ENCODE measurements at regions not wholly inside any gene's neighbourhood (a gene's known extent, or its start where the extent isn't known, plus 50 kb on each side); places are given as distances from the start of the nearest gene placed in this dataset.

GRCh38 chr7:94099679-94100078 lies 95.5 kb upstream of the BET1 start:
- Mint-ChIP-seq H3K36me3 (ENCODE audit: low read depth, unreplicated experiment) (peaks cover 2% of the 10 kb centered on the region), H3K27ac (ENCODE audit: unreplicated experiment) (no peak overlapping the region), H3K4me1 (ENCODE audit: unreplicated experiment) (peaks cover 4% of the 10 kb centered on the region), H3K27me3 (ENCODE audit: unreplicated experiment) (no peaks in the 10 kb centered on the region), H3K9me3 (ENCODE audit: unreplicated experiment) (no peaks in the 10 kb centered on the region), H3K4me3 (ENCODE audit: unreplicated experiment) (no peak overlapping the region)
- no peak for DNase-seq (ENCODE audit: low spot score)
- no peak for TF ChIP-seq CTCF (IDR thresholded peaks at IDR 0.05; ENCODE audit: unreplicated experiment)

DNA sequence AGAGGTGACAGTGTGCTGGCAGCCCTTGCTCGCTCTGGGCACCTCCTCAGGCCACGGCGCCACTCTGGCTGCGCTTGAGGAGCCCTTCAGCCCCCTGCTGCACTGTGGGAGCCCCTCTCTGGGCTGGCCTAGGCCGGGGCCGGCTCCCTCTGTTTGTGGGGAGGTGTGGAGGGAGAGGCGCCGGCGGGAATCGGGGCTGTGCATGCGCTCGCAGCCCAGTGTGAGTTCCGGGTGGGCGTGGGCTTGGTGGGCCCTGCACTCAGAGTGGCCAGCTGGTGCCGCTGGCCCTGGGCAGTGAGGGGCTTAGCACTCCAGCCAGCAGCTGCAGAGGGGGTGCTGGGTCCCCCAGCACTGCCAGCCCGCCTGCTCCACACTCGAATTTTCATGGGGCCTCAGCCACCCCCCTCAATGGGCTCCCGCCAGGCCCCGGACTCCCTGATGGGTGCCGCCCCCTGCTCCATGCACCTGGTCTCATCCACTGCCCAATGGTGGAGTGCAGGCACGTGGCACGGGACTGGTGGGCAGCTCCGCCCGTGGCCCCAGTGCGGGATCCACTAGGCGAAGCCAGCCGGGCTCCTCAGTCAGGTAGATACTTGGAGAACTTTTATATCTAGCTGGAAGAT lies 96.7 kb upstream of the BET1 start:
- DNase-seq (ENCODE audit: low spot score), result no peak
- Mint-ChIP-seq H3K27ac (ENCODE audit: unreplicated experiment) (no peak overlapping the region), H3K9me3 (ENCODE audit: unreplicated experiment) (no peaks in the 10 kb centered on the region), H3K27me3 (ENCODE audit: unreplicated experiment) (no peaks in the 10 kb centered on the region), H3K4me3 (ENCODE audit: unreplicated experiment) (no peak overlapping the region), H3K36me3 (ENCODE audit: low read depth, unreplicated experiment) (peaks cover 2% of the 10 kb centered on the region), H3K4me1 (ENCODE audit: unreplicated experiment) (peaks cover 4% of the 10 kb centered on the region)
- no peak for TF ChIP-seq CTCF (IDR thresholded peaks at IDR 0.05; ENCODE audit: unreplicated experiment)

DNA sequence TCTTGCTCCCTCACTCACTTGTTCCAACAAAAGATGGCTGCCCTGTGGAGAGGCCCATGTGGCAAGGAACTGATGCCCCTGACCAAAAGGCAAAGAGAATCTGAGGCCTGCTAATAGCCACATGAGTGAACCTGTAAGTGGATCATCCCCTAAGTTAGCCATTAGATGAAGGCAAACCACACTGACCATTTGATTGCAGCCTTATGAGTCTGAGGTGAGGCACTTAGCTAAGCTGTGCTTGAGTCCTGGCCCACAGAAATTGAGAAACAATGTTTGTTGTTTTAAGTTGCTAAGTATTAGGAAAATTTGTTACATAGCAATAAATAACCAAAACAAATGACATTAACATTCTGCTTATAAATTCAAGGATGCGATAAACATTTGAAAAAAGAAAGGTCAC lies 100.1 kb upstream of the BET1 start:
- Mint-ChIP-seq H3K27me3 (ENCODE audit: unreplicated experiment) (no peaks in the 10 kb centered on the region), H3K36me3 (ENCODE audit: low read depth, unreplicated experiment) (peaks cover 2% of the 10 kb centered on the region), H3K9me3 (ENCODE audit: unreplicated experiment) (no peaks in the 10 kb centered on the region), H3K4me3 (ENCODE audit: unreplicated experiment) (no peak overlapping the region), H3K27ac (ENCODE audit: unreplicated experiment) (no peak overlapping the region), H3K4me1 (ENCODE audit: unreplicated experiment) (peaks cover 3% of the 10 kb centered on the region)
- DNase-seq (ENCODE audit: low spot score), result no peak
- no peak for TF ChIP-seq CTCF (IDR thresholded peaks at IDR 0.05; ENCODE audit: unreplicated experiment)

GRCh38 chr7:94109556-94109955 lies 105.4 kb upstream of the BET1 start:
- Mint-ChIP-seq H3K4me1 (ENCODE audit: unreplicated experiment) (peaks cover 3% of the 10 kb centered on the region), H3K4me3 (ENCODE audit: unreplicated experiment) (no peak overlapping the region), H3K9me3 (ENCODE audit: unreplicated experiment) (no peaks in the 10 kb centered on the region), H3K36me3 (ENCODE audit: low read depth, unreplicated experiment) (no peaks in the 10 kb centered on the region), H3K27ac (ENCODE audit: unreplicated experiment) (no peak overlapping the region), H3K27me3 (ENCODE audit: unreplicated experiment) (no peaks in the 10 kb centered on the region)
- no peak for TF ChIP-seq CTCF (IDR thresholded peaks at IDR 0.05; ENCODE audit: unreplicated experiment)
- no peak for DNase-seq (ENCODE audit: low spot score)

DNA sequence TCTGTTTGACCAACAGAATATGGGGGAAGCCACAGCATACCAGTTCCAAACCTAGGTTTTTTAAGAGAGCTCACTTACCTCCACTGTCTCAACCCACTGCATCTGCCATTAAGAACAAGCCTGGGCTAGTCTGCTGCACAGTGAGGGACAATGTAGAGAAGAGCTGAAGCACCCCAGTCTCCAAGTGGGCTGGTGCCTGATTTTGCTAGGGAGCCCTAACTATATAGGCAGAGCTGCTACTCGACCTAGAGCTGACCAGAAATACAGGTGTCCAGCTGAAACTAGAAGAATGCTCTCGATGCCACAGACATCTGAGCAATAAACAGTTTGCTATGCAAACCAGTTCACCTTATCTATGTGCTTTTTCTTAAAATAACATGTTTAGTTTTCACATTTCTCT lies 106.9 kb upstream of the BET1 start:
- no peak overlapping the region for H3K27ac Mint-ChIP-seq (ENCODE audit: unreplicated experiment)
- H3K36me3 Mint-ChIP-seq (ENCODE audit: low read depth, unreplicated experiment), result no peaks in the 10 kb centered on the region
- no peaks in the 10 kb centered on the region for H3K27me3 Mint-ChIP-seq (ENCODE audit: unreplicated experiment)
- no peak for DNase-seq (ENCODE audit: low spot score)
- H3K4me3 Mint-ChIP-seq (ENCODE audit: unreplicated experiment), result no peak overlapping the region
- H3K9me3 Mint-ChIP-seq (ENCODE audit: unreplicated experiment), result no peaks in the 10 kb centered on the region
- no peak for TF ChIP-seq CTCF (IDR thresholded peaks at IDR 0.05; ENCODE audit: unreplicated experiment)
- H3K4me1 Mint-ChIP-seq (ENCODE audit: unreplicated experiment), result peaks cover 3% of the 10 kb centered on the region

Measured in endothelial cell (in vitro differentiated cells).